NCI-H2227 (cell line): ENCODE measurements at regions not wholly inside any gene's neighbourhood (a gene's known extent, or its start where the extent isn't known, plus 50 kb on each side); places are given as distances from the start of the nearest gene placed in this dataset.
A peak's percentile ranks its signal among the peaks of the same experiment; 100 is the strongest.
"Not testable (repeated sequence)": the region's sequence is repeated elsewhere in the genome, so short reads cannot be mapped to it uniquely, and the experiment has no call there.

Source experiments
- DNase-seq: peaks from one replicate; lab custom pipeline; 2025; ENCODE audit not compliant: unreplicated experiment; lab: John Stamatoyannopoulos, UW

- no peak for DNase-seq
Measured at GRCh38 chr4:149983931-149984330, 94.3 kb upstream of the DCLK2 start.

- DNase-seq, result no peak
Measured at GRCh38 chr4:149985981-149986380, 92.3 kb upstream of the DCLK2 start.

- DNase-seq, result no peak
Measured at GRCh38 chr4:149986917-149987316, 91.3 kb upstream of the DCLK2 start.

GRCh38 chr4:149987330-149988086, 90.7 kb upstream of the DCLK2 start:
- DNase-seq, result peak; percentile 31

GRCh38 chr4:149988087-149988410, 90.2 kb upstream of the DCLK2 start:
- DNase-seq, result no peak

- no peak for DNase-seq
Measured at GRCh38 chr4:149993030-149993429, 85.2 kb upstream of the DCLK2 start.

GRCh38 chr4:149995134-149995756, 83.0 kb upstream of the DCLK2 start:
- no peak for DNase-seq

GRCh38 chr4:149997881-149998421, 80.3 kb upstream of the DCLK2 start:
- DNase-seq, result no peak

GRCh38 chr4:149999485-150000074, 78.7 kb upstream of the DCLK2 start:
- DNase-seq, result peak; percentile 48

GRCh38 chr4:150001815-150002214, 76.4 kb upstream of the DCLK2 start:
- DNase-seq, result no peak

GRCh38 chr4:150002561-150002960, 75.7 kb upstream of the DCLK2 start:
- no peak for DNase-seq

GRCh38 chr4:150004481-150004880, 73.8 kb upstream of the DCLK2 start:
- DNase-seq, result no peak

GRCh38 chr4:150005537-150005936, 72.7 kb upstream of the DCLK2 start:
- no peak for DNase-seq

- DNase-seq, result no peak
Measured at GRCh38 chr4:150006197-150006596, 72.0 kb upstream of the DCLK2 start.

GRCh38 chr4:150007512-150007911, 70.7 kb upstream of the DCLK2 start:
- DNase-seq, result no peak

- DNase-seq, result no peak
Measured at GRCh38 chr4:150008546-150008945, 69.7 kb upstream of the DCLK2 start.

GRCh38 chr4:150009533-150009932, 68.7 kb upstream of the DCLK2 start:
- DNase-seq, result no peak

GRCh38 chr4:150010525-150011126, 67.6 kb upstream of the DCLK2 start:
- peak; percentile 35 for DNase-seq

GRCh38 chr4:150012851-150013360, 65.3 kb upstream of the DCLK2 start:
- no peak for DNase-seq

GRCh38 chr4:150015910-150016309, 62.3 kb upstream of the DCLK2 start:
- not testable (repeated sequence) for DNase-seq

GRCh38 chr4:150016621-150017020, 61.6 kb upstream of the DCLK2 start:
- DNase-seq, result not testable (repeated sequence)

GRCh38 chr4:150018257-150018656, 60.0 kb upstream of the DCLK2 start:
- DNase-seq, result no peak
